ENCODE measurements at regions not wholly inside any gene's neighbourhood (a gene's known extent, or its start where the extent isn't known, plus 50 kb on each side); places are given as distances from the start of the nearest gene placed in this dataset.

DNA sequence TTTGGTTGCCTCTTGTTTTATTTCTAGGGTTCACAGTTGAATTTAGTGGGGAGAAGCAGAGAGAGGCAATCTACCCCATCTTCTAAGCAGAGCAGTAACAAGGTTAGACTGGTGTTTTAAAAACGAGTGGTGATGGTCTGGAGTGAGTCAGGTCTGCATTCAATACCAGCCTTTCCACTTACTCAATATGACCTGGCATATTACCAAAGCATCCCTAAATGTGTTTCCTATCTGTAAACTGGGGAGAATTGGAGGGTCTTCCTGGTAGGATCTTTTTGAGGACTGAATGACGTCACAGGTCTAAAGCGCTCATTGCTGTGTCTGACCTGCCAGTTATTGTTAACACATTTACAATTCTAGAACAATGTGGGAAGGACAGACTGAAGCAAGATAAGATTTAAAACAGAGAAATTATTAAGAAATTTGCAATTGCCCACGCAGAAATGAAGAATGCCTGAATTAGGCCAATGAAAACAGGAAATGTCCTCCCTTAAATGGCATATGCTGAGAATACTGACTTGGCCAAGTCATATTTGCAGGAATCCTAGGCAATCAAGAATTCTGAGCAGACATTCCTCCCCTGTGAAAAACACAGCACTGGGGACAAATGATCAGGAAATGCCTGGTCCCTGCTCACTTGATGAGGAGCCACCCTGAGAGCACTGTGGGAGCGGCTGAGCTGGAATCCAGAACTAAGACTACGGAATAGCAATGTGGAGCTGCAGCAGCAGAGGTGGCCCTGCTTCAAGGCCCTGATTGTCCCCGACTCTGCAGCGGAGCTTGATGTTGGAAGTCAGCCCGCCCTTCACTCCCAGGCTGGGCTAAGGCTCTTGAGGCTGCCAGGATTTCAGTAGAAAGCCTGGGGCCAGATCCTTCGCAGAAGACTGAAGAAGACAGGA lies 184.5 kb upstream of the CXCL12 start:
- Mint-ChIP-seq H3K4me3 (no peak overlapping the region), H3K4me1 (no peaks in the 10 kb centered on the region), H3K9me3 (no peaks in the 10 kb centered on the region), H3K27ac (no peak overlapping the region), H3K27me3 (ENCODE audit: insufficient read depth, low read depth) (peaks cover 3% of the 10 kb centered on the region), H3K36me3 (no peaks in the 10 kb centered on the region)
- Histone ChIP-seq H3K4me2 (no peak overlapping the region), H3F3A (ENCODE audit: low read depth) (no peaks in the 10 kb centered on the region), H3K9ac (no peak overlapping the region), H3K27ac (no peak overlapping the region), H3K79me2 (ENCODE audit: low read depth) (no peaks in the 10 kb centered on the region), H3K36me3 (no peaks in the 10 kb centered on the region), H3K9me3 (ENCODE audit: low read depth) (no peaks in the 10 kb centered on the region), H3K27me3 (no peaks in the 10 kb centered on the region), H3K4me1 (peaks cover 8% of the 10 kb centered on the region), H2AFZ (replicated peaks) (no peak overlapping the region), H3K4me3 (no peak overlapping the region), H4K20me1 (ENCODE audit: low read depth) (no peaks in the 10 kb centered on the region)
- TF ChIP-seq EZH2phosphoT487 (IDR thresholded peaks at IDR 0.05) = no peak
- no peak for TF ChIP-seq EZH2 (IDR thresholded peaks at IDR 0.05)
- TF ChIP-seq, protein P1, sequence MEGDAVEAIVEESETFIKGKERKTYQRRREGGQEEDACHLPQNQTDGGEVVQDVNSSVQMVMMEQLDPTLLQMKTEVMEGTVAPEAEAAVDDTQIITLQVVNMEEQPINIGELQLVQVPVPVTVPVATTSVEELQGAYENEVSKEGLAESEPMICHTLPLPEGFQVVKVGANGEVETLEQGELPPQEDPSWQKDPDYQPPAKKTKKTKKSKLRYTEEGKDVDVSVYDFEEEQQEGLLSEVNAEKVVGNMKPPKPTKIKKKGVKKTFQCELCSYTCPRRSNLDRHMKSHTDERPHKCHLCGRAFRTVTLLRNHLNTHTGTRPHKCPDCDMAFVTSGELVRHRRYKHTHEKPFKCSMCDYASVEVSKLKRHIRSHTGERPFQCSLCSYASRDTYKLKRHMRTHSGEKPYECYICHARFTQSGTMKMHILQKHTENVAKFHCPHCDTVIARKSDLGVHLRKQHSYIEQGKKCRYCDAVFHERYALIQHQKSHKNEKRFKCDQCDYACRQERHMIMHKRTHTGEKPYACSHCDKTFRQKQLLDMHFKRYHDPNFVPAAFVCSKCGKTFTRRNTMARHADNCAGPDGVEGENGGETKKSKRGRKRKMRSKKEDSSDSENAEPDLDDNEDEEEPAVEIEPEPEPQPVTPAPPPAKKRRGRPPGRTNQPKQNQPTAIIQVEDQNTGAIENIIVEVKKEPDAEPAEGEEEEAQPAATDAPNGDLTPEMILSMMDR (IDR thresholded peaks at IDR 0.05) = no peak
- DNase-seq (ENCODE audit: low spot score) = no peak

DNA sequence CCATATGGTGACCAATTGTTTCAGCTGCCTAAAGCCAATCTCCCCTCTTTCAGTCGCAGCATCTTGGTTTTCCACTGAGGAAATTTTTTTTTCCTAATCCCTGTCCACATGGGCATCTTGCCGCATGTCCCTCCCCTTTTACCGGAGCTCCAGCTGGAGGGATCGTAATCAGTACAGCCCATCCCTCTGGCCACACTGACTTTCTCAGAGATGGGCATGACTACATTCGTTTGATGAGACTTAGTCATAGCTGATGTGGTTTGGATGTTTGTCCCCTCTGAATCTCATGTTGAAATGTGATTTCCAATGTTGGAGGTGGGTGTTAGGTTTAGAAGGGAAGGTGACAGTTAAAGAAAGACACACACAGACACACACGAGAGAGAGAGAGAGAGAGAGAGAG lies 186.8 kb upstream of the CXCL12 start:
- Histone ChIP-seq H3K9ac (no peak overlapping the region), H3K79me2 (ENCODE audit: low read depth) (no peaks in the 10 kb centered on the region), H3F3A (ENCODE audit: low read depth) (no peaks in the 10 kb centered on the region), H3K4me1 (peaks cover 8% of the 10 kb centered on the region), H2AFZ (replicated peaks) (no peak overlapping the region), H3K27ac (no peak overlapping the region), H3K4me2 (no peak overlapping the region), H3K9me3 (ENCODE audit: low read depth) (no peaks in the 10 kb centered on the region), H4K20me1 (ENCODE audit: low read depth) (no peaks in the 10 kb centered on the region), H3K36me3 (no peaks in the 10 kb centered on the region), H3K27me3 (no peaks in the 10 kb centered on the region), H3K4me3 (no peak overlapping the region)
- TF ChIP-seq, protein P1 (IDR thresholded peaks at IDR 0.05) = no peak
- TF ChIP-seq EZH2 (IDR thresholded peaks at IDR 0.05) (no peak), EZH2phosphoT487 (IDR thresholded peaks at IDR 0.05) (no peak)
- no peak for DNase-seq (ENCODE audit: low spot score)
- no peaks in the 10 kb centered on the region for H3K9me3 Mint-ChIP-seq
- H3K4me1 Mint-ChIP-seq = peaks cover under 1% of the 10 kb centered on the region
- H3K36me3 Mint-ChIP-seq = no peaks in the 10 kb centered on the region
- no peak overlapping the region for H3K27ac Mint-ChIP-seq
- H3K27me3 Mint-ChIP-seq (ENCODE audit: insufficient read depth, low read depth) = peaks cover 3% of the 10 kb centered on the region
- no peak overlapping the region for H3K4me3 Mint-ChIP-seq

DNA sequence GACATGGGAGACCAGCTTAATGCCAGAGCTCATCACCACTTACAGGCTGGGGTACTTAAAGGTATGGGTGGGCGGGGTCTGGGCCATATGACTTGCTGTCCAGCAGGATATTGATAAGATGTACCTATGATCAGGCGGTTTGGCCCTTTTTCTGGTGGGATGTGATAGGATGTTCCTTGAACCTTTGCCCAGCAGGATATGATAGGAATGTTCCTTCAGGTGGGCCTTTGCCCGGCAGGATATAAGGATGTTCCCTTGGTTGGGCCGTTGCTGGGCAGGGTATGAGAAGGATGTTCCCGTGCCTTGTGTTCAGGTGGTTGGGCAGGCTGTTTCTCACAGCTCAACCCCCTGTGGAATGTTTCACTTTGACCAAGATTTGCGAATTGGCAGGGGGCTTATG lies 187.2 kb upstream of the CXCL12 start:
- no peak overlapping the region for H3K27ac Mint-ChIP-seq
- no peak for DNase-seq (ENCODE audit: low spot score)
- Histone ChIP-seq H4K20me1 (ENCODE audit: low read depth) (no peaks in the 10 kb centered on the region), H3K36me3 (no peaks in the 10 kb centered on the region), H3F3A (ENCODE audit: low read depth) (no peaks in the 10 kb centered on the region), H3K4me2 (no peak overlapping the region), H3K27me3 (no peaks in the 10 kb centered on the region), H3K9ac (no peak overlapping the region), H3K27ac (no peak overlapping the region), H3K4me3 (no peak overlapping the region), H3K4me1 (peaks cover 8% of the 10 kb centered on the region), H2AFZ (replicated peaks) (no peak overlapping the region), H3K79me2 (ENCODE audit: low read depth) (no peaks in the 10 kb centered on the region), H3K9me3 (ENCODE audit: low read depth) (no peaks in the 10 kb centered on the region)
- no peaks in the 10 kb centered on the region for H3K36me3 Mint-ChIP-seq
- TF ChIP-seq EZH2 (IDR thresholded peaks at IDR 0.05) = no peak
- TF ChIP-seq EZH2phosphoT487 (IDR thresholded peaks at IDR 0.05) = no peak
- TF ChIP-seq, protein P1 (IDR thresholded peaks at IDR 0.05) = no peak
- no peaks in the 10 kb centered on the region for H3K9me3 Mint-ChIP-seq
- H3K27me3 Mint-ChIP-seq (ENCODE audit: insufficient read depth, low read depth) = peaks cover 3% of the 10 kb centered on the region
- peaks cover 5% of the 10 kb centered on the region for H3K4me1 Mint-ChIP-seq
- no peak overlapping the region for H3K4me3 Mint-ChIP-seq
